Mesenchymal stem cell (in vitro differentiated cells and primary cell): ENCODE measurements at regions not wholly inside any gene's neighbourhood (a gene's known extent, or its start where the extent isn't known, plus 50 kb on each side); places are given as distances from the start of the nearest gene placed in this dataset.

ENCODE experiments used
- DNase-seq: peaks from one replicate; pipeline ENCODE4 v3.0.0-alpha.2; 2013
- H2AFZ ChIP-seq: one replicate; pipeline ENCODE4 v1.6.1; 2013; ENCODE audit warnings: low read depth, mild to moderate bottlenecking, control low read depth, inconsistent platforms, low read length, moderate library complexity
- H2AK5ac ChIP-seq: 2 replicates; pipeline ENCODE4 v1.6.1; 2013; ENCODE audit warnings: low read length, moderate library complexity, mild to moderate bottlenecking, inconsistent platforms; ENCODE audit not compliant: severe bottlenecking
- H2BK120ac ChIP-seq: one replicate; pipeline ENCODE4 v1.6.1; 2013; ENCODE audit warnings: low read depth, mild to moderate bottlenecking, inconsistent platforms, low read length, moderate library complexity
- H2BK12ac ChIP-seq, 2 experiments: one replicate each; pipeline ENCODE4 v1.6.1; 2013; ENCODE audit warnings: inconsistent platforms in 2 of 2, low read length in 2 of 2, mild to moderate bottlenecking in 2 of 2, moderate library complexity in 2 of 2, control low read depth in 1 of 2
- H2BK15ac ChIP-seq: one replicate; pipeline ENCODE4 v1.6.1; 2013; ENCODE audit warnings: mild to moderate bottlenecking, low read depth, inconsistent platforms; ENCODE audit not compliant: poor library complexity, severe bottlenecking
- H2BK5ac ChIP-seq: 2 replicates; pipeline ENCODE4 v1.6.1; 2013; ENCODE audit warnings: low read depth, mild to moderate bottlenecking, low read length, control low read depth, inconsistent platforms; ENCODE audit not compliant: poor library complexity, severe bottlenecking
- H3K14ac ChIP-seq, 2 experiments: one replicate each; pipeline ENCODE4 v1.6.1; 2013; ENCODE audit warnings: inconsistent platforms in 2 of 2, low read length in 2 of 2, control low read depth in 1 of 2, mild to moderate bottlenecking in 1 of 2, moderate library complexity in 1 of 2
- H3K18ac ChIP-seq, 2 experiments: one replicate each; pipeline ENCODE4 v1.6.1; 2013; ENCODE audit warnings: inconsistent platforms in 2 of 2, low read length in 2 of 2, control low read depth in 1 of 2, low read depth in 1 of 2, mild to moderate bottlenecking in 1 of 2
- H3K23ac ChIP-seq, 2 experiments: one replicate each; pipeline ENCODE4 v1.6.1; 2013; ENCODE audit warnings: inconsistent platforms in 2 of 2, low read length in 2 of 2, mild to moderate bottlenecking in 2 of 2, moderate library complexity in 2 of 2, control low read depth in 1 of 2
- H3K27ac ChIP-seq: 2 replicates; pipeline ENCODE4 v1.5.1; 2013; ENCODE audit warnings: mild to moderate bottlenecking, moderate library complexity, low read length, control low read depth, inconsistent platforms; ENCODE audit not compliant: poor library complexity, severe bottlenecking
- H3K27me3 ChIP-seq, 2 experiments: 2 replicates each; pipeline versions ENCODE4 v1.6.1 to v1.7.0; 2013; ENCODE audit warnings: low read length in 2 of 2, mild to moderate bottlenecking in 2 of 2, moderate library complexity in 2 of 2, control low read depth in 1 of 2, inconsistent platforms in 1 of 2; ENCODE audit not compliant: control insufficient read depth in 1 of 2, insufficient read depth in 1 of 2
- H3K36me3 ChIP-seq, 2 experiments: 2 replicates each; pipeline versions ENCODE4 v1.6.1 to v1.7.0; 2013; ENCODE audit warnings: low read length in 2 of 2, control low read depth in 1 of 2, inconsistent platforms in 1 of 2, low read depth in 1 of 2, mild to moderate bottlenecking in 1 of 2; ENCODE audit not compliant: insufficient read depth in 2 of 2, control insufficient read depth in 1 of 2
- H3K4ac ChIP-seq, 2 experiments: one replicate each; pipeline ENCODE4 v1.6.1; 2013; ENCODE audit warnings: inconsistent platforms in 2 of 2, low read length in 2 of 2, mild to moderate bottlenecking in 2 of 2, moderate library complexity in 2 of 2, control low read depth in 1 of 2, low read depth in 1 of 2
- H3K4me1 ChIP-seq: 2 replicates; pipeline ENCODE4 v1.6.1; 2013; ENCODE audit warnings: low read depth, low read length, control low read depth; ENCODE audit not compliant: control insufficient read depth, insufficient read depth
- H3K4me2 ChIP-seq: 2 replicates; pipeline ENCODE4 v1.6.1; 2013; ENCODE audit warnings: low read length, mild to moderate bottlenecking, inconsistent platforms; ENCODE audit not compliant: poor library complexity, severe bottlenecking
- H3K4me3 ChIP-seq, 2 experiments: 2 replicates each; pipeline versions ENCODE4 v1.5.1 to v1.7.0; 2013; ENCODE audit warnings: low read length in 2 of 2, mild to moderate bottlenecking in 2 of 2, control low read depth in 1 of 2, low read depth in 1 of 2; ENCODE audit not compliant: insufficient read depth in 1 of 2
- H3K79me1 ChIP-seq: replicated peaks from 2 replicates; pipeline ENCODE4 v1.6.1; 2013; ENCODE audit warnings: mild to moderate bottlenecking, control low read depth, low read length, inconsistent platforms; ENCODE audit not compliant: poor library complexity, severe bottlenecking
- H3K9ac ChIP-seq: 2 replicates; pipeline ENCODE4 v1.7.0; 2013; ENCODE audit warnings: mild to moderate bottlenecking, low read length, moderate library complexity
- H3K9me3 ChIP-seq: 2 replicates; pipeline ENCODE4 v1.7.0; 2013; ENCODE audit warnings: mild to moderate bottlenecking, low read length; ENCODE audit not compliant: control insufficient read depth
- H4K8ac ChIP-seq: one replicate; pipeline ENCODE4 v1.6.1; 2013; ENCODE audit warnings: inconsistent platforms, mild to moderate bottlenecking, low read length, moderate library complexity
- H4K91ac ChIP-seq: one replicate; pipeline ENCODE4 v1.6.1; 2013; ENCODE audit warnings: mild to moderate bottlenecking, low read length, inconsistent platforms
- WGBS: methylation state at CpG from one replicate; pipeline ENCODE4 v1.1.7; 2013; ENCODE audit warnings: mixed read lengths; 5-methylcytosine and 5-hydroxymethylcytosine counted together

DNA sequence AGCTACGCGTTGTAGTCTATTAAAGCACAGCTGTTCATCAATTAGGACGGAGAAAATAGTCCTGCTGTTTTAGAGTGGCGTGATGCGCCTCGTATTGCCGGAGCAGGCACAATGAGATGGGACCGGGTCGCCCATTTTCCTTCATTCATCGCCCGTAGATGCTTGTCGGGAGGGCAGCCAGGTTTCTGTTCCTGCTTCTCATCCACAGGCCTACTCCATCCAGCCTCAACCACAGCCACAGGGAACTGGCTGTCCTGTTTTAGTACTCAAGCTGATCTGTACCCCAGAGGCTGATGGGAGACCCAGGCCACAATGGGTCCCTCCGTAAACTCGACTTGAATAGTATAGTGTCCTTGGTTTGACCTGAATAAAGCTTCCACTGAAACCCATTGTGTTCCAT, 264.0 kb downstream of the VRK1 start:
- Histone ChIP-seq H2AFZ (no peak overlapping the region), H3K27ac (no peak overlapping the region), H3K9me3 (no peaks in the 10 kb centered on the region), H2BK5ac (no peak overlapping the region), H3K9ac (no peak overlapping the region), H3K14ac (no peak overlapping the region), H4K91ac (no peak overlapping the region), H3K4me2 (no peak overlapping the region), H2BK12ac (no peak overlapping the region), H2BK15ac (no peak overlapping the region), H3K79me1 (no peaks in the 10 kb centered on the region), H2BK120ac (no peak overlapping the region), H3K4me1 (no peaks in the 10 kb centered on the region), H2AK5ac (no peak overlapping the region), H4K8ac (no peak overlapping the region), H3K36me3 (no peaks in the 10 kb centered on the region), H3K27me3 (no peaks in the 10 kb centered on the region), H3K4ac (no peak overlapping the region), H3K4me3 (no peak overlapping the region), H3K18ac (no peak overlapping the region), H3K23ac (no peak overlapping the region)
- DNase-seq, result no peak
- WGBS, result 87% methylated on average over 14 of the region's 14 CpGs

DNA sequence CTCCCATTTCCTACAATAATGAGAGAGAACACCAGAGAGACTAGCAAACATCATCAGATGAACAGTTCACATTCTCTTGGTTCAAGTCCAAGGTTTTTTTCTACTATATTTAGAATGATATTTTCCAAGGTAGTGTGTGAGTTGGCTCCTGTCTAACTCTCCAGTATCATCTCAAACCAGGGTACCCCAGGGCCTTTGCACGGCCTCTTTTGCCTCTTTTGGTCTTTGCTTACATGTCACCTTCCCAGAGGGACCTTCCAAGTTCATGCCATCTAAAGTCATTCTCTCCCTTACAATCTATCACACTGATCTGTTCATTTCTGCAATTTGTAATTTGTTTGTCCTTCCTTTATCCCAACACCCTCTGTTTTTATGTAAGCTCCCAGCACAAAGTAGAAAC, 264.5 kb downstream of the VRK1 start:
- H3K4me3 ChIP-seq, result no peak overlapping the region
- no peak overlapping the region for H2BK15ac ChIP-seq
- H4K91ac ChIP-seq, result no peak overlapping the region
- WGBS, result 69% methylated on average over 1 of the region's 1 CpG
- no peak overlapping the region for H2BK5ac ChIP-seq
- H3K9ac ChIP-seq, result no peak overlapping the region
- H3K27ac ChIP-seq, result no peak overlapping the region
- no peaks in the 10 kb centered on the region for H3K27me3 ChIP-seq
- no peak overlapping the region for H3K14ac ChIP-seq
- no peak overlapping the region for H3K4me2 ChIP-seq
- no peak overlapping the region for H4K8ac ChIP-seq
- H3K9me3 ChIP-seq, result no peaks in the 10 kb centered on the region
- DNase-seq, result no peak
- no peaks in the 10 kb centered on the region for H3K36me3 ChIP-seq
- no peak overlapping the region for H3K23ac ChIP-seq
- no peaks in the 10 kb centered on the region for H3K79me1 ChIP-seq
- H2AK5ac ChIP-seq, result no peak overlapping the region
- H2AFZ ChIP-seq, result no peak overlapping the region
- H2BK120ac ChIP-seq, result no peak overlapping the region
- no peaks in the 10 kb centered on the region for H3K4me1 ChIP-seq
- no peak overlapping the region for H3K18ac ChIP-seq
- H2BK12ac ChIP-seq, result no peak overlapping the region
- H3K4ac ChIP-seq, result no peak overlapping the region

DNA sequence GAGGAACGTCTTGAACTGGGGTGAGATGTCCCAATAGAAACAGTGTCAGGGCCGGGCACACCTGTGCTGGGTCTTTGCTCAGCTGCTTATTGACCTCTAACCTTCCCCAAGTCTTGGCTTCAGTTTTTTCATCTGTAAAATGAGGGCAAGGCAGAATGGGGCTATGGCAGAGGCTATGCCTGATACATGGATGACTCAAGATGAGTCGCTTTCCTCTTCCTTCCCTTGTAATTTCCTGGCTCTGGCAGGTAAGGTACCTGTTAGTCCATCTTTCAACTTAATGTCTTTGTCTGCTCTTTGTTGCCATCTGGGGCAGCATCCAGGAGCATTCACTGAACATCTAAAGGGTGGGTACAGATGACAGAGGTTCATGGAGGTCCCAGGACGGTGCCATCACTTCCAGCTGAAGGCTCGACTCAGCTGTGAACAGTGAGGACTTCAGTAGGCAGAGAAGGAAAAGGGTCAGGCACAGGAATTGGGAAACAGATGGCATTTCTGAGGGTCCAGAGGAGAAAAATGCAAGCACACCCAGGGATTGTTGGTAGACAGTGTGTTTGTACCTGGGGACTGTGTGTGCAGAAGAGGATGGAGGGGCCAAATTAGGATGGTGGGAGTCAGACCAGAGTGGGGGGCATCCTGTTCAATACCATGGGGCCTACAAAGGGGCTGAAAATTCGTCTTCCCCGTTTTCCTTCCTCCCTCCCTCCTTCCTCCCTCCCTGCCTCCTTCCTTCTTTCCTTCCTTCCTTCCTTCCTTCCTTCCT, 268.3 kb downstream of the VRK1 start:
- no peak overlapping the region for H3K27ac ChIP-seq
- no peak for DNase-seq
- WGBS, result 54% methylated on average over 6 of the region's 7 CpGs
- H2BK120ac ChIP-seq, result no peak overlapping the region
- no peaks in the 10 kb centered on the region for H3K27me3 ChIP-seq
- no peak overlapping the region for H2BK15ac ChIP-seq
- no peak overlapping the region for H3K4me2 ChIP-seq
- H3K9ac ChIP-seq, result no peak overlapping the region
- no peak overlapping the region for H3K14ac ChIP-seq
- H4K91ac ChIP-seq, result no peak overlapping the region
- H2AK5ac ChIP-seq, result no peak overlapping the region
- H2AFZ ChIP-seq, result no peak overlapping the region
- no peak overlapping the region for H3K4ac ChIP-seq
- H3K23ac ChIP-seq, result no peak overlapping the region
- no peaks in the 10 kb centered on the region for H3K4me1 ChIP-seq
- no peaks in the 10 kb centered on the region for H3K9me3 ChIP-seq
- no peak overlapping the region for H3K18ac ChIP-seq
- no peak overlapping the region for H3K4me3 ChIP-seq
- no peak overlapping the region for H2BK5ac ChIP-seq
- H4K8ac ChIP-seq, result no peak overlapping the region
- no peaks in the 10 kb centered on the region for H3K79me1 ChIP-seq
- no peaks in the 10 kb centered on the region for H3K36me3 ChIP-seq
- no peak overlapping the region for H2BK12ac ChIP-seq

DNA sequence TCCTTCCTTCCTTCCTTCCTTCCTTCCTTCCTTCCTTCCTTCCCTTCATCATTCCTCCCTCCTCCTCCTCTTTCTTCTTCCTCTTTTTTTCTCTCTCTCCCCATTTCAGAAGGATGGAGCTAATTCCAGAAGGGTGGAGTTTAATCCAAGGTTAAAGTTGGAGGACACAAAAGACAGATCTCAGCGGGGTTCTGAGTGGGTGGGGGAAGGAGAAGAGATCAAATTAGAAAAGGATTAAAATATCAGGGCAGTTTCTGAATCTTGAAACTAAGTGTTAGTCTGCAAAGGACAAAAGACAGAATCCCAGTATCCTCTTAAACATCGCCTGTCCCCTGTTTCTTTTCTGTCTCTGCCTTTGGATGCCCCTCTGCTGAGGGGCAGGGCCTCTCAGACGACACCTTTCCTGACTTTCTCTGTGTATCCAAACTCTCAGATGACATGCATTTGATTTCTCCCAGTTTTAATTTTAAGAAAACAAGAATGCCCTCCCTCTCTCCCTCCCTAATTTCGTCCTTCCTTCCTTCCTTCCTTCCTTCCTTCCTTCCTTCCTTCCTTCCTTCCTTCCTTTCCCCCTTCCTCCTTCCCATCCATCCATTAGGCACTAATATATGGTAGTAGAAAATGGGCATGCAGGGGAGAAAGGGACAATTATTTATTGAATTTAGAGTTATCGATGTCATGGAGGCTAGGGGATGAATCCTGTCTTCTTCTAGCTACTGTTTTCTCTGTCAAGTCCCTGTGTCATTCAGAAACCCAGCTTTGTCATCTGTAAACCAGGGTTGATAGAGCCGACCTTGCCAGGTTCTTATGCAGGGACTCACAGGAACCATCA, 269.1 kb downstream of the VRK1 start:
- no peak overlapping the region for H3K4me3 ChIP-seq
- no peak overlapping the region for H3K14ac ChIP-seq
- H3K4ac ChIP-seq, result no peak overlapping the region
- H3K23ac ChIP-seq, result no peak overlapping the region
- H3K18ac ChIP-seq, result no peak overlapping the region
- H2BK12ac ChIP-seq, result no peak overlapping the region
- H2BK15ac ChIP-seq, result no peak overlapping the region
- H2BK5ac ChIP-seq, result no peak overlapping the region
- H3K27me3 ChIP-seq, result no peaks in the 10 kb centered on the region
- no peak overlapping the region for H2AK5ac ChIP-seq
- H3K36me3 ChIP-seq, result no peaks in the 10 kb centered on the region
- no peak overlapping the region for H3K27ac ChIP-seq
- H2AFZ ChIP-seq, result no peak overlapping the region
- no peaks in the 10 kb centered on the region for H3K9me3 ChIP-seq
- H3K79me1 ChIP-seq, result no peaks in the 10 kb centered on the region
- H2BK120ac ChIP-seq, result no peak overlapping the region
- DNase-seq, result no peak
- no peak overlapping the region for H4K8ac ChIP-seq
- WGBS, result 45% methylated on average over 5 of the region's 6 CpGs
- H4K91ac ChIP-seq, result no peak overlapping the region
- no peaks in the 10 kb centered on the region for H3K4me1 ChIP-seq
- no peak overlapping the region for H3K9ac ChIP-seq
- no peak overlapping the region for H3K4me2 ChIP-seq
